Progenitor cell of endocrine pancreas (in vitro differentiated cells): ENCODE measurements at regions not wholly inside any gene's neighbourhood (a gene's known extent, or its start where the extent isn't known, plus 50 kb on each side); places are given as distances from the start of the nearest gene placed in this dataset.
"Not testable (repeated sequence)": the region's sequence is repeated elsewhere in the genome, so short reads cannot be mapped to it uniquely, and the experiment has no call there.

Experiments
- DNase-seq: peaks from one replicate; pipeline ENCODE4 v3.0.0; 2021; ENCODE audit warnings: low spot score; ENCODE audit not compliant: unreplicated experiment
- H3K27ac Mint-ChIP-seq: 2 replicates; pipeline ENCODE4 v1.8.0; 2021; ENCODE audit warnings: mild to moderate bottlenecking, moderate library complexity, mixed read lengths
- H3K27me3 Mint-ChIP-seq: 2 replicates; pipeline ENCODE4 v1.8.0; 2021; ENCODE audit warnings: mixed read lengths
- H3K36me3 Mint-ChIP-seq: 2 replicates; pipeline ENCODE4 v1.8.0; 2022; ENCODE audit warnings: mixed read lengths; ENCODE audit not compliant: insufficient read depth
- H3K4me1 Mint-ChIP-seq: 2 replicates; pipeline ENCODE4 v1.8.0; 2021; ENCODE audit warnings: low read depth, mixed read lengths
- H3K4me3 Mint-ChIP-seq: 2 replicates; pipeline ENCODE4 v1.8.0; 2021; ENCODE audit warnings: low read depth, mild to moderate bottlenecking, moderate library complexity, mixed read lengths
- H3K9me3 Mint-ChIP-seq: 2 replicates; pipeline ENCODE4 v1.8.0; 2021; ENCODE audit warnings: low read depth, mixed read lengths
- CTCF ChIP-seq: fragments of 200-600 bp; sonication (generic); IDR thresholded peaks from one replicate; pipeline ENCODE4 v1.5.0; 2021; ENCODE audit warnings: antibody characterized with exemption, mild to moderate bottlenecking; ENCODE audit not compliant: unreplicated experiment

- no peaks in the 10 kb centered on the region for H3K27me3 Mint-ChIP-seq
- H3K27ac Mint-ChIP-seq = no peak overlapping the region
- peaks cover 20% of the 10 kb centered on the region for H3K9me3 Mint-ChIP-seq
- H3K4me3 Mint-ChIP-seq = no peak overlapping the region
- H3K4me1 Mint-ChIP-seq = peaks cover 14% of the 10 kb centered on the region
- peaks cover 4% of the 10 kb centered on the region for H3K36me3 Mint-ChIP-seq
- no peak for DNase-seq
- no peak for TF ChIP-seq CTCF
Observed at GRCh38 chr1:181249186-181249585, 160.7 kb downstream of the IER5 start.

- DNase-seq = no peak
- H3K36me3 Mint-ChIP-seq = peaks cover 4% of the 10 kb centered on the region
- peaks cover 25% of the 10 kb centered on the region for H3K9me3 Mint-ChIP-seq
- no peak overlapping the region for H3K27ac Mint-ChIP-seq
- no peak for TF ChIP-seq CTCF
- peaks cover 14% of the 10 kb centered on the region for H3K4me1 Mint-ChIP-seq
- H3K4me3 Mint-ChIP-seq = no peak overlapping the region
- H3K27me3 Mint-ChIP-seq = no peaks in the 10 kb centered on the region
Observed at GRCh38 chr1:181250038-181250437, 161.5 kb downstream of the IER5 start.

GRCh38 chr1:181251001-181251712 lies 162.7 kb downstream of the IER5 start:
- peaks cover 4% of the 10 kb centered on the region for H3K36me3 Mint-ChIP-seq
- peaks cover 14% of the 10 kb centered on the region for H3K4me1 Mint-ChIP-seq
- no peak for DNase-seq
- TF ChIP-seq CTCF = no peak
- H3K27me3 Mint-ChIP-seq = no peaks in the 10 kb centered on the region
- H3K4me3 Mint-ChIP-seq = no peak overlapping the region
- H3K9me3 Mint-ChIP-seq = peaks cover 29% of the 10 kb centered on the region
- H3K27ac Mint-ChIP-seq = no peak overlapping the region

GRCh38 chr1:181251713-181252075 lies 163.2 kb downstream of the IER5 start:
- H3K9me3 Mint-ChIP-seq = peaks cover 25% of the 10 kb centered on the region
- no peak for DNase-seq
- H3K27ac Mint-ChIP-seq = no peak overlapping the region
- TF ChIP-seq CTCF = no peak
- H3K4me1 Mint-ChIP-seq = peaks cover 14% of the 10 kb centered on the region
- peaks cover 2% of the 10 kb centered on the region for H3K27me3 Mint-ChIP-seq
- H3K36me3 Mint-ChIP-seq = peaks cover 2% of the 10 kb centered on the region
- no peak overlapping the region for H3K4me3 Mint-ChIP-seq

- peaks cover 14% of the 10 kb centered on the region for H3K4me1 Mint-ChIP-seq
- H3K27me3 Mint-ChIP-seq = peaks cover 19% of the 10 kb centered on the region
- DNase-seq, H3K4me3 Mint-ChIP-seq, H3K36me3 Mint-ChIP-seq, H3K27ac Mint-ChIP-seq: not testable (repeated sequence)
- H3K9me3 Mint-ChIP-seq = peaks cover 14% of the 10 kb centered on the region
Observed at GRCh38 chr1:181253601-181254000, 165.1 kb downstream of the IER5 start.

- DNase-seq = no peak
- H3K4me3 Mint-ChIP-seq = no peak overlapping the region
- no peak for TF ChIP-seq CTCF
- H3K4me1 Mint-ChIP-seq = peaks cover 6% of the 10 kb centered on the region
- no peaks in the 10 kb centered on the region for H3K36me3 Mint-ChIP-seq
- H3K27me3 Mint-ChIP-seq = peaks cover 21% of the 10 kb centered on the region
- peaks cover 14% of the 10 kb centered on the region for H3K9me3 Mint-ChIP-seq
- no peak overlapping the region for H3K27ac Mint-ChIP-seq
Observed at GRCh38 chr1:181255270-181255929, 166.9 kb downstream of the IER5 start.
